Kidney epithelial cell (primary cell): ENCODE measurements at regions not wholly inside any gene's neighbourhood (a gene's known extent, or its start where the extent isn't known, plus 50 kb on each side); places are given as distances from the start of the nearest gene placed in this dataset.

ENCODE experiments used
- DNase-seq: peaks from one replicate; pipeline ENCODE4 v3.0.0-alpha.2; 2010; ENCODE audit warnings: low read depth
- H3K27me3 ChIP-seq: 2 replicates; pipeline ENCODE4 v1.6.0; 2011; ENCODE audit warnings: low read length; ENCODE audit not compliant: control insufficient read depth, insufficient read depth
- H3K36me3 ChIP-seq: 2 replicates; pipeline ENCODE4 v1.5.1; 2011; ENCODE audit warnings: low read length; ENCODE audit not compliant: control insufficient read depth, insufficient read depth
- H3K4me3 ChIP-seq: 2 replicates; pipeline ENCODE4 v1.5.1; 2011; ENCODE audit warnings: low read depth, mild to moderate bottlenecking, control low read depth, low read length
- TF ChIP-seq, protein P1 (sequence below): IDR thresholded peaks from 2 replicates; pipeline ENCODE4 v1.5.1; 2011; ENCODE audit warnings: mild to moderate bottlenecking, moderate library complexity, low read length, control low read depth, inconsistent platforms; ENCODE audit not compliant: insufficient read depth, poor library complexity, severe bottlenecking

DNA sequence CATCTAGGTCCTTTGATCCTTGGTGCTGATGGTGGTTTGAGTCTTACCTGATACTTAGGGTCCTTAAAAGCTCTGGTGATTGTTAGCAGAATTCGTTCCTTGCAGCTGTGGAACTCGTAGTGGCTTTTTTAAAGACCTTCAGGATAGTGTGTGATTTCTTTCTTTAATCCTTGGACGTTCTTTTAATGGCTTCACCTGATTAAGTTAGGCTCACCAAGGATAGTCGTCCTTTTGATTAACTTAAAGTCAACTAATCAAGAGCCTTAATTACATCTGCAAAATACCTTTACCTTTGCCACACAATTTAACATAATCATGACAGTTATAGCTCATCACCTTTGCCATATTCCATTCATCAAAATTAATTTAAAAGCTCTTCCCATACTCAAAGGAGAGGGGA lies 1807.7 kb downstream of the OLFM4 start:
- Histone ChIP-seq H3K4me3 (no peak overlapping the region), H3K27me3 (no peaks in the 10 kb centered on the region), H3K36me3 (no peaks in the 10 kb centered on the region)
- no peak for DNase-seq
- TF ChIP-seq, protein P1, sequence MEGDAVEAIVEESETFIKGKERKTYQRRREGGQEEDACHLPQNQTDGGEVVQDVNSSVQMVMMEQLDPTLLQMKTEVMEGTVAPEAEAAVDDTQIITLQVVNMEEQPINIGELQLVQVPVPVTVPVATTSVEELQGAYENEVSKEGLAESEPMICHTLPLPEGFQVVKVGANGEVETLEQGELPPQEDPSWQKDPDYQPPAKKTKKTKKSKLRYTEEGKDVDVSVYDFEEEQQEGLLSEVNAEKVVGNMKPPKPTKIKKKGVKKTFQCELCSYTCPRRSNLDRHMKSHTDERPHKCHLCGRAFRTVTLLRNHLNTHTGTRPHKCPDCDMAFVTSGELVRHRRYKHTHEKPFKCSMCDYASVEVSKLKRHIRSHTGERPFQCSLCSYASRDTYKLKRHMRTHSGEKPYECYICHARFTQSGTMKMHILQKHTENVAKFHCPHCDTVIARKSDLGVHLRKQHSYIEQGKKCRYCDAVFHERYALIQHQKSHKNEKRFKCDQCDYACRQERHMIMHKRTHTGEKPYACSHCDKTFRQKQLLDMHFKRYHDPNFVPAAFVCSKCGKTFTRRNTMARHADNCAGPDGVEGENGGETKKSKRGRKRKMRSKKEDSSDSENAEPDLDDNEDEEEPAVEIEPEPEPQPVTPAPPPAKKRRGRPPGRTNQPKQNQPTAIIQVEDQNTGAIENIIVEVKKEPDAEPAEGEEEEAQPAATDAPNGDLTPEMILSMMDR, result no peak

DNA sequence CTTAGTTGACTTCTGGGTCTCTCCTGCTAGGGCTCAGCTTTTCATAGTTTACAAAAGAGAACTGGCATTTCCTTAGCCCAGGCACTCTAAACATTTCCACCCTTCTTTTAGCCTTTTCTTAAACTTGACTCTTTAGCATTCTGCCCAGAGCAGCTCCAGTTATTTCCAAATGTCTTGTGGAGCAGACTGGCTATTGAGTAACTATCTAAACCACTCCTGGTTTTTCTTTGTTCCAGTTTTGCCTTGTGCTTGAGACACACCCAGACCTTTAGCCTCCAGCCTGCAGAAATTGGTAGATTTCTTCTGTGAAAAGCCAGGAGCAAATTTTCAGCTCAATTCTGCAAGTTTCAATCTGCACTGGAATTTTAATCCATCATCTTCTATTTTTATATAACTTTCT lies 1813.1 kb downstream of the OLFM4 start:
- Histone ChIP-seq H3K27me3 (no peaks in the 10 kb centered on the region), H3K36me3 (no peaks in the 10 kb centered on the region), H3K4me3 (no peak overlapping the region)
- TF ChIP-seq, protein P1, result no peak
- DNase-seq, result no peak

DNA sequence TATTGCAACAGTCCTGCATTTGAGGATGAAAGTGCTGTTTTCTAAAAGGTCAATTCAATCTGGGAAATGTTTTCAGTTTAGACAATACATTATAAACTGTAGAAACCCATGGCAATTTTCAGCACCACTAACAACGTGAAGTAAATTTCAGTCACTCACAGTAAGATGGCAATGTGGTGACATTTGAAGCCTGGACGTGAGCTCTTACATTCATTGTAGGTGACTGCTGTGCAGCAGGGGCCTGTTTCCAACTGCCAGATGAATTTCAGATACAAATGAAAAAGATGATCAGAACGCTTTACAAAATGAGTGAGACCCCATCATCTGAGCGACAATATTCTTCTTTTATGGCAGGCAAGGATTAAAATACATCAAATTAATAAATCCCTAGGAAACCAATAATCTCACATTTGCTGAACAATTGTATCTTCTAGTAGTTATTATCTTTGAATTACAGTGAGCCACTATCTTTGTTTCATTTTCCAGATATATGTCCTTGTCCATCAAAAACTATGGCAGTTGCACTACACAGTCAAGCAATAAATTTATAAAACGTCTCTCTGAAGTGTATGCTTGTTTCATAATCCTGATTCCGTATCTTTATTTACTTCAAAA lies 1816.8 kb downstream of the OLFM4 start:
- Histone ChIP-seq H3K36me3 (no peaks in the 10 kb centered on the region), H3K27me3 (no peaks in the 10 kb centered on the region), H3K4me3 (no peak overlapping the region)
- TF ChIP-seq, protein P1, result no peak
- DNase-seq, result no peak

DNA sequence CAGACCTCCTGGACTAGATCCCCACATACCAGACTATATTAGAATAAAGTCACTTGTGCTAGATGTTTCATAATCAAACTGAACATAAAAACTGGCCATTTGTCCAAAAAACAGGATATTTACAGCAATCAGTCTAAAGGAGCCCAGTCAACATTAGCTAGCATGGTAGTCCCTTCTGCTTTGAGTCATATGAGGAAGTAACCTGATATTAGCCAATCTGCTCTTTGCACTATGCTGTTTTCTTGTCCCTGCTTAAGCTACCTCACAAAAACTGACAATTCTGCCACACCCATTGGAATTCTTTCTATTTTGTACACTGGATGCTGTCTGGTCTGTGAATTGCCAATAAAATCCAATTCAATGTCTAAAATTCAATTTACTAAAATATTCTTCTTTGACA lies 1824.2 kb downstream of the OLFM4 start:
- DNase-seq, result no peak
- Histone ChIP-seq H3K36me3 (no peaks in the 10 kb centered on the region), H3K4me3 (no peak overlapping the region), H3K27me3 (no peaks in the 10 kb centered on the region)
- TF ChIP-seq, protein P1, result no peak

DNA sequence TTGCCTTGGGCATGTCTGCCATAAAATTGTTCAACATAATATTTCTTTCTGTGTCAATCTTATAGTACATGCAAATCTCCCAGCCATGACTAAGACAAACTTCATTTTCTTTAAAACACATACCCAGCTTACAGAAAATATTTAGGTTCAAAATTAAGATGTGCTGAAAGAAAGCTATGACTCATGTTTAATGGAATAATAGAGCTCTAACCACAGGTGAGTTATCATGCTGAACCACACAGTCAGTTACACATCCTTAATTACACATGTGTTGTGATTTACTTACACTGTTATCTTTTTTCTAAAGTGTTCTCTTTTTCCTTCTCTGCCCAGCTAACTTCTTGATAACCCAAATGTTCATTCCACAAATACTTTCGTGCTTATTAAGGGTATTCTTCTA lies 1831.2 kb downstream of the OLFM4 start:
- H3K27me3 ChIP-seq, result no peaks in the 10 kb centered on the region
- TF ChIP-seq, protein P1, result no peak
- H3K36me3 ChIP-seq, result no peaks in the 10 kb centered on the region
- DNase-seq, result no peak
- no peak overlapping the region for H3K4me3 ChIP-seq

DNA sequence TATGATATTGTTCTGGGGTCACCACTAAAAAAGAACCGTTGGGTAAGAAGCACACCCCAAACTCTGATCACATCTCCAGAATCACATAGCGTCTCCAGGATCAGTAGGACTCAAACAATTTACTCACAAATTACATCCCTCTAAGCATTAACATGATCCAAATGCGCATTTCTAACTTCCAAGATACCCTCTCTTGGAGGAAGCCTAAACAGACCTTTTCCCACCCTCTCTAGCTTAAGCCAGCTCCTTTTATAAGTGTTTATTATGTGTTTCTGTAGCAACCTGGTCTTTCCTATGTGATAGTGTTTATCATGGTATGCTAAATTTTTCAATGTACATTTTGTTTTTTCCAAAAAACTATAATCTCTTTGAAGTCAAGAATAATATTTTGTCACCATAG lies 1846.5 kb downstream of the OLFM4 start:
- Histone ChIP-seq H3K27me3 (no peaks in the 10 kb centered on the region), H3K4me3 (no peak overlapping the region), H3K36me3 (no peaks in the 10 kb centered on the region)
- TF ChIP-seq, protein P1, result no peak
- DNase-seq, result no peak
